Tibial nerve (tissue), 4 donors: ENCODE measurements at regions not wholly inside any gene's neighbourhood (a gene's known extent, or its start where the extent isn't known, plus 50 kb on each side); places are given as distances from the start of the nearest gene placed in this dataset.

Experiments used
- DNase-seq, 2 donors: peaks; one replicate each; pipeline ENCODE4 v3.0.0-alpha.2; 2019; ENCODE audit warnings: low spot score in 2 of 2
- H3K27ac ChIP-seq, 4 donors: fragments of 200-600 bp; sonication (generic) in 3 of 4; one replicate each; pipeline ENCODE4 v1.5.1; 2017 to 2019; ENCODE audit warnings: mild to moderate bottlenecking in 1 of 4
- H3K27me3 ChIP-seq, 2 donors: fragments of 200-600 bp; sonication (generic) in 1 of 2; one replicate each; pipeline versions ENCODE4 v1.5.1 to v1.6.0; 2017 to 2019
- H3K36me3 ChIP-seq, 3 donors: fragments of 200-600 bp; sonication (generic); one replicate each; pipeline ENCODE4 v1.5.1; 2018 to 2019
- H3K4me1 ChIP-seq, 4 donors: fragments of 200-600 bp; sonication (generic) in 3 of 4; one replicate each; pipeline ENCODE4 v1.5.1; 2017 to 2019
- H3K4me3 ChIP-seq, 4 donors: fragments of 200-600 bp; sonication (generic) in 3 of 4; one replicate each; pipeline ENCODE4 v1.5.1; 2017 to 2019; ENCODE audit warnings: mild to moderate bottlenecking in 1 of 4, moderate library complexity in 1 of 4
- H3K9me3 ChIP-seq, 4 donors: fragments of 200-600 bp; sonication (generic) in 3 of 4; one replicate each; pipeline ENCODE4 v1.5.1; 2017 to 2019
- CTCF ChIP-seq, 5 experiments: fragments of 200-600 bp in 3 of 5; fragments of 450-650 bp in 2 of 5; sonication (generic) in 3 of 5; IDR thresholded peaks; one replicate each; pipeline ENCODE4 v1.5.1; 2016 to 2019; ENCODE audit warnings: antibody characterized with exemption in 5 of 5, mild to moderate bottlenecking in 3 of 5, moderate library complexity in 2 of 5
- EP300 ChIP-seq, 2 donors: sonication (generic); formaldehyde crosslinking; IDR thresholded peaks; one replicate each; pipeline ENCODE4 v1.6.1; 2017; ENCODE audit warnings: antibody characterized with exemption in 2 of 2, mild to moderate bottlenecking in 1 of 2
- POLR2A ChIP-seq, 2 donors: fragments of 450-650 bp; IDR thresholded peaks; one replicate each; pipeline ENCODE4 v1.6.1; 2017; ENCODE audit warnings: antibody characterized with exemption in 2 of 2, mild to moderate bottlenecking in 2 of 2, moderate library complexity in 2 of 2
- WGBS, 2 donors: methylation state at CpG; one replicate each; pipeline ENCODE4 v1.1.5; 2018; 5-methylcytosine and 5-hydroxymethylcytosine counted together

GRCh38 chr14:34172550-34173368 lies 221.9 kb upstream of the EGLN3 start:
- DNase-seq = no peak
- H3K27ac ChIP-seq = no peak overlapping the region
- no peaks in the 10 kb centered on the region for H3K36me3 ChIP-seq
- H3K4me1 ChIP-seq = peaks cover 0 to 23% (median 0%) of the 10 kb centered on the region in 4 donors
- no peaks in the 10 kb centered on the region for H3K27me3 ChIP-seq
- H3K4me3 ChIP-seq = no peak overlapping the region
- WGBS, 2 donors = 50 to 52% methylated on average over 6 of the region's 6 CpGs
- TF ChIP-seq POLR2A (IDR thresholded peaks at IDR 0.05) (no peak), EP300 (IDR thresholded peaks at IDR 0.05) (no peak), CTCF (IDR thresholded peaks at IDR 0.05) (no peak)
- no peaks in the 10 kb centered on the region for H3K9me3 ChIP-seq

- no peak for TF ChIP-seq POLR2A (IDR thresholded peaks at IDR 0.05)
- TF ChIP-seq CTCF (IDR thresholded peaks at IDR 0.05) = no peak
- no peak for TF ChIP-seq EP300 (IDR thresholded peaks at IDR 0.05)
- Histone ChIP-seq H3K27me3 (no peaks in the 10 kb centered on the region), H3K4me1 (peaks cover 0 to 23% (median 0%) of the 10 kb centered on the region in 4 donors), H3K36me3 (no peaks in the 10 kb centered on the region), H3K27ac (no peak overlapping the region), H3K4me3 (no peak overlapping the region), H3K9me3 (no peaks in the 10 kb centered on the region)
- DNase-seq = no peak
- 18 to 28% methylated on average over 1 of the region's 1 CpG for whole genome bisulfite sequencing, 2 donors
Observed at GRCh38 chr14:34172173-34172451, 221.2 kb upstream of the EGLN3 start.

GRCh38 chr14:34171431-34172172 lies 220.7 kb upstream of the EGLN3 start:
- TF ChIP-seq CTCF (IDR thresholded peaks at IDR 0.05) (no peak), POLR2A (IDR thresholded peaks at IDR 0.05) (no peak)
- H3K4me3 ChIP-seq = no peak overlapping the region
- no peaks in the 10 kb centered on the region for H3K27me3 ChIP-seq
- no peaks in the 10 kb centered on the region for H3K36me3 ChIP-seq
- no peaks in the 10 kb centered on the region for H3K9me3 ChIP-seq
- no peak for DNase-seq
- 64 to 71% methylated on average over 8 of the region's 8 CpGs for WGBS, 2 donors
- peaks cover 0 to 23% (median 0%) of the 10 kb centered on the region in 4 donors for H3K4me1 ChIP-seq
- no peak overlapping the region for H3K27ac ChIP-seq

- H3K4me3 ChIP-seq = no peak overlapping the region
- no peak for DNase-seq
- no peak overlapping the region for H3K27ac ChIP-seq
- H3K36me3 ChIP-seq = no peaks in the 10 kb centered on the region
- TF ChIP-seq POLR2A (IDR thresholded peaks at IDR 0.05) = no peak
- no peak for TF ChIP-seq CTCF (IDR thresholded peaks at IDR 0.05)
- no peaks in the 10 kb centered on the region for H3K27me3 ChIP-seq
- no peaks in the 10 kb centered on the region for H3K9me3 ChIP-seq
- peaks cover 0 to 23% (median 0%) of the 10 kb centered on the region in 4 donors for H3K4me1 ChIP-seq
- WGBS, 2 donors = 93 to 95% methylated on average over 1 of the region's 1 CpG
Observed at GRCh38 chr14:34170882-34171281, 220.0 kb upstream of the EGLN3 start.

GRCh38 chr14:34169561-34169960 lies 218.7 kb upstream of the EGLN3 start:
- no peak for DNase-seq
- no peaks in the 10 kb centered on the region for H3K27me3 ChIP-seq
- WGBS, 2 donors = 58 to 64% methylated on average over 3 of the region's 3 CpGs
- H3K9me3 ChIP-seq = no peaks in the 10 kb centered on the region
- H3K27ac ChIP-seq = no peak overlapping the region
- no peaks in the 10 kb centered on the region for H3K36me3 ChIP-seq
- no peak for TF ChIP-seq POLR2A (IDR thresholded peaks at IDR 0.05)
- no peak for TF ChIP-seq EP300 (IDR thresholded peaks at IDR 0.05)
- no peak for TF ChIP-seq CTCF (IDR thresholded peaks at IDR 0.05)
- H3K4me3 ChIP-seq = no peak overlapping the region
- peaks cover 0 to 23% (median 0%) of the 10 kb centered on the region in 4 donors for H3K4me1 ChIP-seq
